ENCODE measurements at regions not wholly inside any gene's neighbourhood (a gene's known extent, or its start where the extent isn't known, plus 50 kb on each side); places are given as distances from the start of the nearest gene placed in this dataset.

DNA sequence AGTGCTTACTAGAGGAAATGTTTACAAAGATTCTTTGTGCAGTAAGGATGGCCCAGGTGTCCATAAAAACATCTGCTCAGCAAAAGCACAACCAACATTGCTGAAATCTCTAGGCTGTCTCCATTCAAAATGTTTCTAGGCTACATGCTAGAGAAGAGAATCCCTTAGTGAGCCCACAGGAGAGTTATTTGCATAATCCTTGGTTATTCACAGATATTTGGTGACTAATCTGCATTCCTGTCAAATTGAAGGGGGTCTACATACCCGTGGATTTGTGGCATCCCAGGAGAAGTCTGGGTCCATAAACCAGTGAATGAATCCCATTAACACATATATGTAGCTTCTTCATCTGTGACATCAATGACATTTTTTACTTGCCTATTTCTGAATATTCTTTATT, 261.3 kb upstream of the ESRRG start:
- Histone ChIP-seq H3K79me2 (ENCODE audit: control insufficient read depth, insufficient read depth, low read length) (no peaks in the 10 kb centered on the region), H3K4me2 (ENCODE audit: control insufficient read depth, insufficient read depth) (no peak overlapping the region), H3K9me3 (replicated peaks; ENCODE audit: control insufficient read depth, insufficient read depth, low read length) (no peaks in the 10 kb centered on the region), H4K20me1 (ENCODE audit: control insufficient read depth, insufficient read depth) (no peaks in the 10 kb centered on the region), H3K27ac (ENCODE audit: control insufficient read depth, insufficient read depth) (no peak overlapping the region), H2AFZ (ENCODE audit: control insufficient read depth, low read depth, low read length) (no peak overlapping the region), H3K4me1 (ENCODE audit: control insufficient read depth, insufficient read depth, low read length) (no peaks in the 10 kb centered on the region), H3K4me3 (no peak overlapping the region), H3K9ac (ENCODE audit: control insufficient read depth, insufficient read depth, low read length) (no peak overlapping the region), H3K27me3 (replicated peaks in 1 of 2; ENCODE audit: control insufficient read depth in 2 of 2, insufficient read depth in 2 of 2, low read length in 1 of 2) (no peaks in the 10 kb centered on the region), H3K36me3 (ENCODE audit: control insufficient read depth in 2 of 2, insufficient read depth in 2 of 2, low read length in 1 of 2) (no peaks in the 10 kb centered on the region)
- FAIRE-seq: no peak
- ChIA-PET POLR2A (no interaction called here), SMC1A (ENCODE audit: uncharacterized antibody, unreplicated experiment) (no interaction called here), CTCF (no interaction called here), RAD21 (ENCODE audit: unreplicated experiment) (no interaction called here)
- DNase-seq (ENCODE audit: low read depth, low spot score): no peak
- in situ Hi-C loops (cut with MboI): no loop called here
- intact Hi-C loops (cut with micrococcal nuclease; ENCODE audit: unreplicated experiment): no loop called here
- WGBS (ENCODE audit: insufficient coverage, insufficient replicate concordance, low lambda C conversion rate, missing lambda C conversion rate): 0% methylated on average over 1 of the region's 1 CpG
- BruUV-seq (replicated peaks): no TSS peak
- no peak for ATAC-seq
- no peak for TF ChIP-seq KDM1A (IDR thresholded peaks at IDR 0.05; ENCODE audit: borderline replicate concordance)
- TF ChIP-seq, protein P1, sequence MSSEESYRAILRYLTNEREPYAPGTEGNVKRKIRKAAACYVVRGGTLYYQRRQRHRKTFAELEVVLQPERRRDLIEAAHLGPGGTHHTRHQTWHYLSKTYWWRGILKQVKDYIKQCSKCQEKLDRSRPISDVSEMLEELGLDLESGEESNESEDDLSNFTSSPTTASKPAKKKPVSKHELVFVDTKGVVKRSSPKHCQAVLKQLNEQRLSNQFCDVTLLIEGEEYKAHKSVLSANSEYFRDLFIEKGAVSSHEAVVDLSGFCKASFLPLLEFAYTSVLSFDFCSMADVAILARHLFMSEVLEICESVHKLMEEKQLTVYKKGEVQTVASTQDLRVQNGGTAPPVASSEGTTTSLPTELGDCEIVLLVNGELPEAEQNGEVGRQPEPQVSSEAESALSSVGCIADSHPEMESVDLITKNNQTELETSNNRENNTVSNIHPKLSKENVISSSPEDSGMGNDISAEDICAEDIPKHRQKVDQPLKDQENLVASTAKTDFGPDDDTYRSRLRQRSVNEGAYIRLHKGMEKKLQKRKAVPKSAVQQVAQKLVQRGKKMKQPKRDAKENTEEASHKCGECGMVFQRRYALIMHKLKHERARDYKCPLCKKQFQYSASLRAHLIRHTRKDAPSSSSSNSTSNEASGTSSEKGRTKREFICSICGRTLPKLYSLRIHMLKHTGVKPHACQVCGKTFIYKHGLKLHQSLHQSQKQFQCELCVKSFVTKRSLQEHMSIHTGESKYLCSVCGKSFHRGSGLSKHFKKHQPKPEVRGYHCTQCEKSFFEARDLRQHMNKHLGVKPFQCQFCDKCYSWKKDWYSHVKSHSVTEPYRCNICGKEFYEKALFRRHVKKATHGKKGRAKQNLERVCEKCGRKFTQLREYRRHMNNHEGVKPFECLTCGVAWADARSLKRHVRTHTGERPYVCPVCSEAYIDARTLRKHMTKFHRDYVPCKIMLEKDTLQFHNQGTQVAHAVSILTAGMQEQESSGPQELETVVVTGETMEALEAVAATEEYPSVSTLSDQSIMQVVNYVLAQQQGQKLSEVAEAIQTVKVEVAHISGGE (CRISPR knock-in tag; IDR thresholded peaks at IDR 0.05): no peak
- TF ChIP-seq STAT3 (IDR thresholded peaks at IDR 0.05; ENCODE audit: low read depth, low read length): no peak
- TF ChIP-seq, protein P2, sequence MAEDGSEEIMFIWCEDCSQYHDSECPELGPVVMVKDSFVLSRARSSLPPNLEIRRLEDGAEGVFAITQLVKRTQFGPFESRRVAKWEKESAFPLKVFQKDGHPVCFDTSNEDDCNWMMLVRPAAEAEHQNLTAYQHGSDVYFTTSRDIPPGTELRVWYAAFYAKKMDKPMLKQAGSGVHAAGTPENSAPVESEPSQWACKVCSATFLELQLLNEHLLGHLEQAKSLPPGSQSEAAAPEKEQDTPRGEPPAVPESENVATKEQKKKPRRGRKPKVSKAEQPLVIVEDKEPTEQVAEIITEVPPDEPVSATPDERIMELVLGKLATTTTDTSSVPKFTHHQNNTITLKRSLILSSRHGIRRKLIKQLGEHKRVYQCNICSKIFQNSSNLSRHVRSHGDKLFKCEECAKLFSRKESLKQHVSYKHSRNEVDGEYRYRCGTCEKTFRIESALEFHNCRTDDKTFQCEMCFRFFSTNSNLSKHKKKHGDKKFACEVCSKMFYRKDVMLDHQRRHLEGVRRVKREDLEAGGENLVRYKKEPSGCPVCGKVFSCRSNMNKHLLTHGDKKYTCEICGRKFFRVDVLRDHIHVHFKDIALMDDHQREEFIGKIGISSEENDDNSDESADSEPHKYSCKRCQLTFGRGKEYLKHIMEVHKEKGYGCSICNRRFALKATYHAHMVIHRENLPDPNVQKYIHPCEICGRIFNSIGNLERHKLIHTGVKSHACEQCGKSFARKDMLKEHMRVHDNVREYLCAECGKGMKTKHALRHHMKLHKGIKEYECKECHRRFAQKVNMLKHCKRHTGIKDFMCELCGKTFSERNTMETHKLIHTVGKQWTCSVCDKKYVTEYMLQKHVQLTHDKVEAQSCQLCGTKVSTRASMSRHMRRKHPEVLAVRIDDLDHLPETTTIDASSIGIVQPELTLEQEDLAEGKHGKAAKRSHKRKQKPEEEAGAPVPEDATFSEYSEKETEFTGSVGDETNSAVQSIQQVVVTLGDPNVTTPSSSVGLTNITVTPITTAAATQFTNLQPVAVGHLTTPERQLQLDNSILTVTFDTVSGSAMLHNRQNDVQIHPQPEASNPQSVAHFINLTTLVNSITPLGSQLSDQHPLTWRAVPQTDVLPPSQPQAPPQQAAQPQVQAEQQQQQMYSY (CRISPR knock-in tag; IDR thresholded peaks at IDR 0.05): no peak
- TF ChIP-seq, protein P3, sequence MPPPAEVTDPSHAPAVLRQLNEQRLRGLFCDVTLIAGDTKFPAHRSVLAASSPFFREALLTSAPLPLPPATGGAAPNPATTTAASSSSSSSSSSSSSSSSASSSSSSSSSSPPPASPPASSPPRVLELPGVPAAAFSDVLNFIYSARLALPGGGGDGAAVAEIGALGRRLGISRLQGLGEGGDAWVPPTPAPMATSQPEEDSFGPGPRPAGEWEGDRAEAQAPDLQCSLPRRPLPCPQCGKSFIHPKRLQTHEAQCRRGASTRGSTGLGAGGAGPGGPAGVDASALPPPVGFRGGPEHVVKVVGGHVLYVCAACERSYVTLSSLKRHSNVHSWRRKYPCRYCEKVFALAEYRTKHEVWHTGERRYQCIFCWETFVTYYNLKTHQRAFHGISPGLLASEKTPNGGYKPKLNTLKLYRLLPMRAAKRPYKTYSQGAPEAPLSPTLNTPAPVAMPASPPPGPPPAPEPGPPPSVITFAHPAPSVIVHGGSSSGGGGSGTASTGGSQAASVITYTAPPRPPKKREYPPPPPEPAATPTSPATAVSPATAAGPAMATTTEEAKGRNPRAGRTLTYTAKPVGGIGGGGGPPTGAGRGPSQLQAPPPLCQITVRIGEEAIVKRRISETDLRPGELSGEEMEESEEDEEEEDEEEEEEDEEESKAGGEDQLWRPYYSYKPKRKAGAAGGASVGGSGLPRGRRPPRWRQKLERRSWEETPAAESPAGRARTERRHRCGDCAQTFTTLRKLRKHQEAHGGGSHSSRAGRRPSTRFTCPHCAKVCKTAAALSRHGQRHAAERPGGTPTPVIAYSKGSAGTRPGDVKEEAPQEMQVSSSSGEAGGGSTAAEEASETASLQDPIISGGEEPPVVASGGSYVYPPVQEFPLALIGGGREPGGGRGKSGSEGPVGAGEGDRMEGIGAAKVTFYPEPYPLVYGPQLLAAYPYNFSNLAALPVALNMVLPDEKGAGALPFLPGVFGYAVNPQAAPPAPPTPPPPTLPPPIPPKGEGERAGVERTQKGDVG (CRISPR knock-in tag; IDR thresholded peaks at IDR 0.05): no peak
- TF ChIP-seq NBN (IDR thresholded peaks at IDR 0.05): no peak
- TF ChIP-seq EED (IDR thresholded peaks at IDR 0.05; ENCODE audit: low read depth): no peak
- no peak for TF ChIP-seq BRCA1 (IDR thresholded peaks at IDR 0.05; ENCODE audit: low read depth, low read length)
- TF ChIP-seq FOS (IDR thresholded peaks at IDR 0.05; ENCODE audit: borderline replicate concordance, extremely low read depth, insufficient read length): no peak
- no peak for TF ChIP-seq SPI1 (IDR thresholded peaks at IDR 0.05; ENCODE audit: borderline replicate concordance, insufficient read depth, low read depth, low read length)
- no peak for TF ChIP-seq RBBP5 (conservative IDR thresholded peaks at IDR 0.05)
- TF ChIP-seq TCF7 (IDR thresholded peaks at IDR 0.05; ENCODE audit: borderline replicate concordance): no peak
- TF ChIP-seq, protein P4, sequence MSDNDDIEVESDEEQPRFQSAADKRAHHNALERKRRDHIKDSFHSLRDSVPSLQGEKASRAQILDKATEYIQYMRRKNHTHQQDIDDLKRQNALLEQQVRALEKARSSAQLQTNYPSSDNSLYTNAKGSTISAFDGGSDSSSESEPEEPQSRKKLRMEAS (IDR thresholded peaks at IDR 0.05; ENCODE audit: low read depth, low read length): no peak
- no peak for TF ChIP-seq BMI1 (IDR thresholded peaks at IDR 0.05; ENCODE audit: borderline replicate concordance)

All from GM12878 (cell line).